GM19025 (cell line): ENCODE measurements at regions not wholly inside any gene's neighbourhood (a gene's known extent, or its start where the extent isn't known, plus 50 kb on each side); places are given as distances from the start of the nearest gene placed in this dataset.

Experiments
- ATAC-seq: cut with Tn5 transposase; IDR thresholded peaks from one replicate; pipeline ENCODE4 v1.9.1; 2021; ENCODE audit warnings: mild to moderate bottlenecking, low read depth, moderate library complexity; ENCODE audit not compliant: unreplicated experiment

DNA sequence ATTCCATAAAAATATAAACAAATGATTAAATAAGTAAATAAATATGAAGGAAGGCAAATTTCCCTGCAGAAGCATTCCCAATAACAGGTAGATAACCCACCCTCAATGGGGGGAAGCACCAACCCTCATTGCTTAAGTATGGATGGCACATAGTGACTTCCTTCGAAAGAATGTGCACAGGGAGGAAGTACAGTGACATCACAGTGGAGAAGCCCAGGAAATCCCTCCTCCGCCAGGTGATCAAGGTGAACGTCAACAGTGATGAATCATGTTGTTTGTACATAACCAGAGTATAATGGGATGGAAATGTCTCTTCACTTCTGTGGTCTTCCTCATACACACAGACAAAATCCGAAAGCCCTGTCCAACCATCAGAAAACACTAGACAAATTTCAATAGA lies 267.9 kb downstream of the THBS2 start:
- no peak for ATAC-seq

DNA sequence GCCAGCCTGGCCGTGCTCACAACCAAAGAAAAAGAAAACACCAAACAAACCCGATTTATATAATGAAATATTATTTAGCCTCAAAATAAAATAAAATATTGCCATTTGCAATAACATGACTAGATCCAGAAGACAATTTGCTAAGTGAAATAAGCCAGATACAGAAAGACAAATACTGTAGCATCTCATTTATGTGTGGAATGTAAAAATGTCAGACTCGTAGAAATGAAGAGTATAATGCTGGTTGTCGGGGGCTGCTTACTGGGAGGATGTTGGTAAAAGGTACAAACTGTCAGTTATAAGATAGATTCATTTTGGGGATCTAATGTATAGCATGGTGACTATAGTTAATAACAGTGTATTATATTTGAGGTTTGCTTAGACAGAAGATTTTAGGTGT lies 269.7 kb downstream of the THBS2 start:
- ATAC-seq, result no peak

DNA sequence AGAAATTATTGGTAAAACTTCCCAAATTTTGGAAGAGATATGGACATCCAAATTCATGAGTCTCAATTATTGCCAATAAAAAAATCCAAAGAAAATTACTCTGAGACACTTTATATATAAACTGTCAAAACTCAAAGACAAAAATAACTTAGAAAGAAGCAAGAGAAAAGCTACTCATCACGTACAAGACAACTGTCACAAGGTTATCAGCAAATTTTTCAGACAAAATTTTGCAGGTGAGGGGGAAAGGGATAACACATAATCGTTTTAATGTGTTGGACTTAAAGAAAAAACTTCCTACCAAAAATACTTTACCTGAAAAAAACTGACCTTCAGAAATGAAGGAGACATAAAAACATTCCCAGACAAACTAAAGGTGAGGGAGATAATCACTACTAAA lies 272.5 kb downstream of the THBS2 start:
- no peak for ATAC-seq

DNA sequence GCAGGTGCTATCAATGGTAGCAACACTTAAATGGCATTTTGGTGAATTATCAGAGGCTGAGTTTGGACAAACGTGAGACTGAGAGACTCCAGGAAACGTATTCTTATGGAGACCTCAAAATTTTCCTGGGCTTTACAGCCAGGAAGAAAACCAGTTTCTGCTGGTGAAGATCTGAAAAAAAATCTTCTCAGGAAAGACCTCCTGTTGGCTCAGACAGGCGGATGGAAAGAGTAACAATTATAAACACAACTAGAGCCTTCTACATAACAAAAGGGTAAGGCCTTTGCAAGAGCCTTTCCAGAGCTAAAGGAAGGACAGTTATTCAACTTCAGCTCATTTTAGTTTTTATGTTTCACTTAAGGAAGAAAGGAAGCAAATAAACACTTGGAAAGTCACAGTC lies 274.4 kb downstream of the THBS2 start:
- no peak for ATAC-seq

DNA sequence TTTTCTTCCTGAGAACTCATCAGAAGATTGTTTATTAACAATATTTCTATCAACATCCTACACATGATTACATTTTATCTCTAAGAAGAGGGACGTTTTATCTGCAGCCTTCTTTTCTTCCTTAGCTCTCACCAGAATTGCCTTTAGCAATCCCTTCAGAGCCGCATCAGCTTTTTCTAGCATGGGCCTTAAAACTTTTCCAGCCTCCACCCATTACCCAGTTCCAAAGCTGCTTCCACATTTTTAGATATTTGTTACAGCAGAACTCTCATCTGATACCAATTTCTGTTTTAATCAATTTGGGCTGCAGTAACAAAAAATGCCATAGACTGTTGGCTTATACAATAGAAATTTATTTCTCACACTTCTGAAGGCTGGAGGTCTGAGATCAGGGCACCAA lies 281.5 kb downstream of the THBS2 start:
- no peak for ATAC-seq

DNA sequence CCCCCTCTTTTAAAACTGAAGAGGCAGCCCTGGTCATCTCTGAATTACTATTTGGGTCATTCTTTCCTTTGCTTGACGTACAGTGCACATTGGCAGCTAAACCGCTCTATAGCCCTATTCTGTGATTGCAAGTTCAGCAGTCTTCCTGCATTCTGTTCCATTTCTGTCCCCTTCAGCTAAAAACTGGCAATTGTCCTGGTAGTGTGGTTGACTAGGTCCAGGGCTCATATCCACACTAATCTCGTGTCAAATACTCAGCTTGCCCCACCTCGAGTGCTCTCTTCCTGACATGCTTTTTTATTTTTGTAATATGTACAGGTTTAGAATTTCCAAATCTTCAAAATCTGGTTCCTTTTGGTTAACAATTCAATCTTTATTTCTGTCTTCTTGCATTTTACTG lies 282.1 kb downstream of the THBS2 start:
- no peak for ATAC-seq

DNA sequence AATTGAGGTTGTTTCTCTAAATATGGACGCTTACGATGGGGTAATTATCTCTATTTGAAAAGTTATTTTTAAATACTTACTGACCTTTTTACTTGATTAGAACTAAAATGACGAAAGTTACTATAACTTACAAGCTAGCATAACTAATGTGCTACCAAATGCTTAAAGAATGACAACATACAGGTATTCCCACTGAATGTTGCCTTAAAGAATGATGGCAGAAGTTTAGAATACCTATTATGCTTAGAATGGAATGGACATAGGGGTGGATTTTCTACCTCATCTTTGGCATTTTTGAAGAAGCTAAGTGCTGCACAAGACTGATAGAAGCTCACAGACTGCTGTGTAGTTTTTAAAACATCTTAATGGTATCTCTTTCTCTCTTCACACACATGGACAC lies 284.8 kb downstream of the THBS2 start:
- no peak for ATAC-seq

DNA sequence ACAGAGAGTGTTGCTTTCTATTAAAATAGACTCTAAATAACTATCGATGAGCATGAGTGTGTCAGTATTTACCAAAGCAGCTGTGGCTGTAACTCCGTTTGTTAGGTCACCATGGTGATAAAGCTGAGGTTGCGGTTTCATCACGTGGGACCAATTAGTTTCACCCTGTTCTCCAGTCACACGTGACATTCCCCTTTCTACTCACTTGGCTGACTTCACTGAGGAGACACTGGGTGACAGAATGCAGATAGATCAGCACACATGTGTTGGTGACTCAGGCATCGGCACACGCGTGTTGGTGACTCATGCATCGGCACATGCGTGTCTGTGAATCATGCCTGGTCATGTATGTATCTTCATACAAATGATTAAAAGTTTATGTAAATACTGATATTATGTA lies 285.4 kb downstream of the THBS2 start:
- ATAC-seq, result no peak

DNA sequence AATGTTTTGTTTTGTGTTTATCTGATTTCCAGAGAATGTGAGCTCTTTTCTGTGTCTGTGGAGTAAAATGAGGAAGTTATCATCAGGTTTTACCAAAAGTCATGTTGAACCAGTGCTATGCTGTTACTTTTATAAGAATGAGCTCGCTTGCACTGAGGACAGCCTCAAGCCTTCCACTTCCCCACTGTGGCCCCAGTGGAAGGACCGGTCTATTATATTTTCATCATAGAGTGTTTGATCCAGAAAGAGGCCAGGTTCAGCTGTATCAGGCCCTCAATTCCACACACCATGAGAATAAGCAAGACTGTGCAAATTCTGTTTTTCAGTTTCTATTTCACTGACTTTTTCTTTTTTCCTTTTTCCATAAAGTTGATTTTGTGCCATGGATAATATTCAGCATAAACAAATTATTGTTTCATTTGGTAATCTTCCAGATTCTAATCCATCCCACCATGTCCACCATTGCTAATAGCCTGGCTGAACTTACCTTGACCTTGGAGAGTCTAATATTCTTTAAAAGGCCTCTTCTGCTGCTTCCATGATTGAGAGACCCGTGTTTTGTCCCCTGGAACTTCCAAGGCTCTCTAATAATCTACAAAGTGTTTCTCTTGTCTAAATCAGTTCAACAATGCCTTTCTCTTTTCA lies 286.2 kb downstream of the THBS2 start:
- no peak for ATAC-seq

DNA sequence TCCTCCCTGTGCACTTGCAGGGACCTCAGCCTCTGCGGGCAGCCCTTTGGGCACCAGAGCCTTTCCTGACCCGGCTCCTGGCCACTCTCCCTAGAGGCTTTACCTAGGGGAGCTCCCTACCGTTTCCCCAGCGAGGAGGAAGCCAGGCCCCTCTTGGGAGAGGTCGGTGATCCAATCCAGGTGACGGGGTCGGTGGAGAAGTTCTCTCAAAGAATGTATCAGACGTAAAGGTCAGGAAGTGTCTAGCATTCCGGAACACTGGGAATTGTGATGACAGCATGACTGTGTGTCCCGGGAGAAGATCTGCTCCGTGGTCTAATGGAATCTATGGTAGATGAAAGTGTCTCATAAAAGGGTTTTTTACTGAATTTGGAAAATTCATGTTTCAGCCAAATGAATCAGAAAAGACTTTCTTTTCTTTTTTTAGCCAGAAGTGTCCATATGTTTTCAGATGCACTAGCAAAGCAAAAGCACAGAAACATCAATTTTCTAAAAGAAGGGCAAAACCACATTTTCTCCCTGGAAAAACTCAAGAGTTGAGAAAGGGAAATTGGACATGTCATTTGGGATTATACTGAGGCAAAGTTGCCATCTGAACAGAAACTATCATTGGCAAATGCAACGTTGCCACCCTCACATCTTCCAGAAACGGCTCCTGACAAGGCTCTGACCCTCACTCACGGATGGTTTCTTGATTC lies 289.4 kb downstream of the THBS2 start:
- no peak for ATAC-seq

DNA sequence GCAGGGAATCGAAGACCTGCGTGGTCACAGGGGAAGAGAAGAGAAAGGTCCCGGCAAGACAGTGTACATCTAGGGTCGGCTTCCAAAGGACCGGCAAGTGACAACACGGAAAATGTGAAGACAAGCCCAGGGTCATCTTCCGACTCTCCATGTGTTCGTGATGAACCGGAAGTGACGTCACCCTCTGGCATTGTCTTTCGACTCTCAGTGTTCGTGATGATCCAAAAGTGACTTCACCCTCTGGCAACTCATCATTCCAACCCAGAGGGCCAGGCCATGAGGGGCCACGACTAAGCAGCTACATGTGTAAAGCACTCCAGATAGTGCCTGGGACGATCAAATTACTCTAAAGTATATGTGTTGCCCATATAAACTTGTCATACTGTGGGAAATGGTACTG lies 290.8 kb downstream of the THBS2 start:
- ATAC-seq, result no peak

DNA sequence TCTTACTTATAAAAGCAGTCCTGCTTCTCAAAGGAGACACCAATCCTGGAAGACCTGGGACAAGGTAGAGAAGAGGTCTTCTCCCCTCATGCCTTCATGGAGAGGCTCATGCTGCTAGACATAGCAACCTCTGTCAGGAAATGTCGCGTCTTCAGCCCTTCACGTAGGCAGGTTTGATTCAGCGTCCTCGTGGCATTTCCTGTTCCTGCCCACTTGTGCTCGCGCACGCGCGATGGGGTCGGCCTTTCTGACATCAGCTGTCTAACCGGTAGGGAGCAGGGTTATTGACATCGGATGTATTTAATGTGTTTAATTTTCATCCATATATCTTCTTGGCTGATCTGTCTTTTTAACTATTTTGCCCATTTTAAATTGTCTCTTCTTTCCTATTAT lies 292.4 kb downstream of the THBS2 start:
- no peak for ATAC-seq

DNA sequence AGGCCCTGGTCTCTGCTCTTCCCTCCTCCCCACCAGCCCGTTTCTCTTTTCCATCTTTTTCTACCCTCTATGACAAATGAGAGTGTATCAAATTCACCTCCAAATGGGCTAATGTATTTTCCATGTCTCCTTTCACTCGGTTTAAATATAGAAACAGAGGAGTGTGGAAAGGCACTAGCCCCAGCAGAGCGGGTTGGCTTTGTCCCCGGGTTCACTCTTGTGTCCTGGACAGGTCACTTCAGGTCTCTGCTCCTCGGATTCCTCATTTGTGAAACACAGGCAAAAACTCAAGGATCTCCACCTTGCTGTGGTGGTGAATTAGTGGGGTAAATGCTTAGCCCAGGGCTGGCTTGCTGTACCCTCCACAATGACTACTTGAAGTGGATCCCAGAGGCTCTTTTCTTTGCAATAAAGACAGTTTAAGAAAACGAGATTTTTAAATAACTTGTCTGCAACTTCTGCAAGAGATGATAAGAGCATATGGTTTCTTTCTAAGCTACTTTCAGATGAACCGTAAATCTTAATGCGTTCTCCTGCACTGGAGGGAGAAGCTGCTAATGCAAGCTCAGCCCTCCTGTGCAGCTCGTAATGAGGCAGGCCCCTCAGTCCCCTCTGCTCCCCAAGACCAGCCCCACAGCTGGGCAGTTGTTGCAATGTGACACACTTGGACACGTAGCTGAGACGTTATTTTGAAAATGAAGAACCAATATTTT lies 292.9 kb downstream of the THBS2 start:
- no peak for ATAC-seq

DNA sequence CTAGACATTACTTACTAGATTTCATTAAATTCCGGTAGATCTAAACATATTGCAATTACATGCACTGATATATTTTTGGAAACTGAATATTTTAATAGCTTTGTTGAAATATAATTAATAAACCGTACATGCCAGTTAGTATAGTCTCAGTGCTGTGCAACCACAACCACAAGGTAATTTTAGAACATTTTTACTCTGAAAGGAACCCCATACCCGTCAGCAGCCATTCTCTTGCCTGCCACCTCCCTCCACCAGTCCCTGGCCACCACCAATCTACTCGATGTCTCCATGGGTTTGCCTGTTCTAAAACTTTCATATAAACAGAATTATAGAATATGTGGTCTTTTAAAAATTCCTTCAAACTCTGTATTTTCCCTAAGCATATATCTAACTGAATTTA lies 293.9 kb downstream of the THBS2 start:
- ATAC-seq, result no peak

DNA sequence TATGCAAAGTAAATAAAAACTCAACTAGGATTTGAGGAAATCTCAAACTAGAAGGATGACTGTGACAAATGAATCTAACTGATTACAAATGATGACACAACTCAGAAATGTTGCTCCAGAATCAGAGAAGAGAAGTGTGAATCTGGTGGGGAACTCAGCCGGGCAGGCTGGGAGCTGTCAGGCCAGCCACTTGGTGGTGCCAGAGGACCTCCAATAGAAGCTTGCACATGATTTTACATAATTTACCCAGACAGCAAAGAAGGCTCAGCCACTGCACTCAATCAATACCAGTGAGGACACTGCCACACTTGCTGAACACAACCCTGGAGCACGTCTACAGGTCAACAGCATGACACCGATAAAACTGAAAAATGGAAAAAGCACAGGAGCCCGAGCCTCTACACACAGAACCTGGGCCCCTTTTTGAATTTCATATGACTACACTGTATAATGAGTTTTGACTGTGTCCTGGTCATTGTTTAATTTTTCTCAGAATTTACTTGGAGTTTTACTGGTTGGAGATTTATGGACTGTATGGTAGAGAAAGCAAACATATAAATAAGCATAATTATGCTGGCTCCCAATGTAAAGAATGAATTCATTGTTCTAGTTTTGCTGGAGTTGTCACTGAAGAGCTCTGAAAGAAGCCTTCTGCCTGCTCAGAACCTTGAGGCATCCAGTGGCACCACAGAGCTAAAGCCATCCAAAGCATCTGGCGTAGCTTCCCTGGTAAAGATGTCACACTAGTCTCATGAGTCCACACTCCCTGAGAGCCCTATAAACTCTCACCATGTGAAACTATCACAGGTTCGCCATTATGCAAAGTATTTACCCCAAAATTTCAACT lies 296.5 kb downstream of the THBS2 start:
- peak; percentile 74 for ATAC-seq

DNA sequence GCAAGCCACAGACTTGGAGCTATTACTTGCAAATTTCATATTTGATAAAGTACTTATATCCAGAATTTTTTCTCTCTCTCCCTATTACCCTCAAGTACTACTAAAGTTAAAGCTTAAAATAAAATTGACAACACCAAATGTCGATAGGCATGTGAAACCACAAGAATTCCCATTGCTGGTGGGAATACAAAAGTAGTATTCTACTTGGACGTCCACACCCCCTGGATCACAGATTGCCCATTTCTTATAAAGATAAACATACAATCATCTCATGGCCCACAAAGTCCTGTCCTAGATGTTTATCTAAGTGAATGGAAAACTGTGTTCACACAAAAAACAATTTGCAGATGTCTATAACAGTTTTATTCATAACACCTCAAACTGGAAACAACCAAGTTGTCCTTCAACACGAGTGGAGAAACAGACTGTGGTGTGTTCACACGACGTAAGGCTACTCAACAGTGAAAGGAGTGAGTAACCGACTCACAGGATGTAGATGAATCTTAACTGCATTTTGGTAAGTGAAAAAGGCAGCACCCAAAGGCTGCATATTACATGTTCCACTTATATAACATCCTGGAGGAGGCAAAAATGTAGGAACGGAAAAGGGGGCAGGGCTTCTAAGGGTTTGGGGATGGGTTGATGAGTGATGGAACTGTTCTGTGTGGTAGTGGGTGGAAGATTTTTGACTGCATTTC lies 297.4 kb downstream of the THBS2 start:
- no peak for ATAC-seq

DNA sequence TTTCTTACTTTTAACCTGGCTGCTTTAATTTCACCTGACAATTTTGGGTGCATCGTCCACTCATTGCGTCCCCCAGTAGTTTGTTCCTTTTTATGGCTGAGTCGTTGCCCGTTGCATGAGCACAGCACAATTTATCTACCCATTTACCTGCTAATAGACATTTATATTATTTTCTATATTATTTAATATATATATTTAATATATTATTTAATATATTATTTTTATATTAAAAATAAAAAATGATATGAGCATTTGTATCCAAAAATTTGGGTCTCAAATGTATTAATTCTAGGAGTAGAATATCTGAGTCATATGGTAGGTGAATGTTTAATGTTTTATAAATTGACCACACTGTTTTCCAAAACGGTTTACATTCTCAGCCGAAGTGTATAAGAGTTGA lies 300.2 kb downstream of the THBS2 start:
- ATAC-seq, result no peak

DNA sequence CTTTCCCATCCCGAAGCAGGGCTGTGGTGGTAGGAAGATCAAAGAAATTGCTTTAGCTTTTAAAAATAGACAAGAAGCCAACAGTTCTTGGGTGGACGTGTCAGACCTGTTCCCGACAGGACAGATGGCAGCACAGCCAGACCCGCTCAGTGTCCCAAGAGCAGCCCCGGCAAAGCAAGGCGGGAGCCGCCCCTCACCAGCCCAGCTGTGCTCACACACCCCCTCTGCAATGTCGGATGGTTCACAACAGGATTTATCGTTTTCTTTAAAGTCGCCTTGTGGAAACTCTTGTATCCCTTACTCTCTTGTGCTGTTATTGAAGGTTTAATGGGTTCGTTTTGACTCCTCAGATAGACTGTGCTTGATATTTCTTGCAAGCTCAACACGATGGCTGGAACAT lies 302.4 kb downstream of the THBS2 start:
- no peak for ATAC-seq

DNA sequence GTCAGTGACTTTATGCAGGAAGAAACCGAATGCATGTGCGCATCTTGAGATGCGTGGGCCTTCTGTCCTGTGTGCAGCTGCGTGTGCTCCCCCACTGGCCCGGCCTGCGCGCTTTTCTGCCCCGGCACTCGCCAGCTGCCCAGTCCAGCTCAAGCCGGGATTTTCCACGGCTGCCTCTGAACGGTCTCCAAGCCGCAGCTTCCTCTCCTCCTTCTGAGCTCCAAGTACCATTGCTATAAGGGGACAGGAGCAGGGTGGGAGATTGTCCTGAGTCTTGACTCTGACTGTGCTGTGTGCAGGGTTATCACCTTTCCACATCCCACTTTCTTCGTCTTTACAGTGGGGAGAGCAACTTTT lies 302.8 kb downstream of the THBS2 start:
- ATAC-seq, result no peak

DNA sequence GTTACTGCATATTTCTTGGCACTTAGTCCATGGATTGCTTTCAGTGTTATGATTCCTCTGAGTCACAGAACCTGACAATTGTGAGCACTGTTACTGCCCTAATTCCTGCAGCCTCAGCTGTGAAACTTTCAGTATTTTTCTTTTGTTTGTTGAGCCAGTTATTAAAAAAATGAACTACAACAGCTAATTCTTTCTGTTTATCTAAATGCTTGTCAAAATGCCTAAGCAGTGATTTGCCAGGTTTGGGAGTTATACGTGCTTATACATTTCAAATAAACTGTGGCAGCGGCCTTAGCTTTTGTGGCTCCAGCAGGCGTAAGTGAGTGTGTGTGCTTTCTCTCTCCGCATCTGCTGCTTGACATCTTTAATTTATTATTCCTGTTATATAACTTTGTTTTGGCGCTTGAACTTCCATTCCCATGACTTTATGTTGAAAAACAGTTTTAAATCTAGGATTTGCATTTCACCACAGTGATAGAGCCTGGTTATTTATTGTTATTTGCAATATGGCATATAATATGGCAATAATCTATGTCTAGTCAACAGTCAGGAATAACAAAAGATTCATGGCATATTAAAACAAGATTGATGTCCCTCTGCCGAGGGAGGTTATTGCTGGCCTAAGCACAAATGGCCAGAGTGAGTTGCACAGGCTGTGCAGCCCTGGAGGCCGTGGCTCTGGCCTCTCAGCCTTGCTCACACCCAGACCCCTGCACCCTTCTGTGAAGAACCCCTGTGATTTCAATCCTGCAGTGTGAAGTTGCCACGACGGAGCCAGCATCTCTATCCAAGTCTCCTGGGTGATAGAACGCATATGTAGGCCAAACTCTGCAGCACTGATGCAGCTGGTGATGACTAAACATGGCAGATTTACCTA lies 303.4 kb downstream of the THBS2 start:
- ATAC-seq, result no peak
